Mesendoderm (in vitro differentiated cells): ENCODE measurements at regions not wholly inside any gene's neighbourhood (a gene's known extent, or its start where the extent isn't known, plus 50 kb on each side); places are given as distances from the start of the nearest gene placed in this dataset.
A peak's percentile ranks its signal among the peaks of the same experiment; 100 is the strongest.
"Not testable (repeated sequence)": the region's sequence is repeated elsewhere in the genome, so short reads cannot be mapped to it uniquely, and the experiment has no call there.

Experiments used
- DNase-seq: peaks from one replicate; pipeline ENCODE4 v3.0.0; 2013
- H2AK5ac ChIP-seq: 2 replicates; pipeline ENCODE4 v1.6.1; 2013; ENCODE audit warnings: low read length, inconsistent platforms
- H2BK120ac ChIP-seq: 2 replicates; pipeline ENCODE4 v1.6.1; 2013; ENCODE audit warnings: low read depth, mild to moderate bottlenecking, low read length, moderate library complexity, mixed read lengths
- H2BK15ac ChIP-seq: replicated peaks from 2 replicates; pipeline ENCODE4 v1.6.1; 2013; ENCODE audit warnings: low read depth, mild to moderate bottlenecking, moderate library complexity
- H2BK5ac ChIP-seq: 2 replicates; pipeline ENCODE4 v1.6.1; 2013; ENCODE audit warnings: low read length, inconsistent platforms
- H3K18ac ChIP-seq: 2 replicates; pipeline ENCODE4 v1.6.1; 2013; ENCODE audit warnings: mild to moderate bottlenecking, low read length, mixed read lengths
- H3K23ac ChIP-seq: one replicate; pipeline ENCODE4 v1.6.1; 2013; ENCODE audit warnings: low read length
- H3K27ac ChIP-seq: 2 replicates; pipeline ENCODE4 v1.5.1; 2013; ENCODE audit warnings: low read depth, mild to moderate bottlenecking, inconsistent platforms, low read length, moderate library complexity
- H3K27me3 ChIP-seq: 2 replicates; pipeline ENCODE4 v1.6.1; 2013; ENCODE audit warnings: low read length, control low read depth, mild to moderate bottlenecking, inconsistent platforms; ENCODE audit not compliant: insufficient read depth, poor library complexity
- H3K36me3 ChIP-seq: 2 replicates; pipeline ENCODE4 v1.6.1; 2013; ENCODE audit warnings: low read length, inconsistent platforms; ENCODE audit not compliant: control insufficient read depth, insufficient read depth
- H3K4ac ChIP-seq: one replicate; pipeline ENCODE4 v1.6.1; 2013; ENCODE audit warnings: low read depth, mild to moderate bottlenecking, low read length, moderate library complexity
- H3K4me1 ChIP-seq: 2 replicates; pipeline ENCODE4 v1.6.1; 2013; ENCODE audit warnings: low read depth, low read length, inconsistent platforms; ENCODE audit not compliant: control insufficient read depth
- H3K4me2 ChIP-seq: 2 replicates; pipeline ENCODE4 v1.6.1; 2013; ENCODE audit warnings: low read length
- H3K4me3 ChIP-seq: 2 replicates; pipeline ENCODE4 v1.5.1; 2013; ENCODE audit warnings: mild to moderate bottlenecking, low read length
- H3K56ac ChIP-seq: one replicate; pipeline ENCODE4 v1.6.1; 2013; ENCODE audit warnings: low read length
- H3K79me1 ChIP-seq: 2 replicates; pipeline ENCODE4 v1.6.1; 2013; ENCODE audit warnings: low read length, inconsistent platforms
- H3K79me2 ChIP-seq: 2 replicates; pipeline ENCODE4 v1.6.1; 2013; ENCODE audit warnings: mild to moderate bottlenecking, low read length; ENCODE audit not compliant: control insufficient read depth, insufficient read depth
- H3K9ac ChIP-seq: 2 replicates; pipeline ENCODE4 v1.6.1; 2013; ENCODE audit warnings: low read length, inconsistent platforms
- H4K5ac ChIP-seq: one replicate; pipeline ENCODE4 v1.6.1; 2013; ENCODE audit warnings: low read length
- H4K8ac ChIP-seq: one replicate; pipeline ENCODE4 v1.6.1; 2013; ENCODE audit warnings: low read depth, mild to moderate bottlenecking, control low read depth, low read length, moderate library complexity
- WGBS: extraction: QIAGEN DNeasy Blood & Tissue Kit; methylation state at CpG from one replicate; pipeline ENCODE4 v1.1.7; 2013; ENCODE audit warnings: low lambda C conversion rate, missing lambda C conversion rate; ENCODE audit not compliant: insufficient coverage; ENCODE audit errors: extremely low coverage; 5-methylcytosine and 5-hydroxymethylcytosine counted together

DNA sequence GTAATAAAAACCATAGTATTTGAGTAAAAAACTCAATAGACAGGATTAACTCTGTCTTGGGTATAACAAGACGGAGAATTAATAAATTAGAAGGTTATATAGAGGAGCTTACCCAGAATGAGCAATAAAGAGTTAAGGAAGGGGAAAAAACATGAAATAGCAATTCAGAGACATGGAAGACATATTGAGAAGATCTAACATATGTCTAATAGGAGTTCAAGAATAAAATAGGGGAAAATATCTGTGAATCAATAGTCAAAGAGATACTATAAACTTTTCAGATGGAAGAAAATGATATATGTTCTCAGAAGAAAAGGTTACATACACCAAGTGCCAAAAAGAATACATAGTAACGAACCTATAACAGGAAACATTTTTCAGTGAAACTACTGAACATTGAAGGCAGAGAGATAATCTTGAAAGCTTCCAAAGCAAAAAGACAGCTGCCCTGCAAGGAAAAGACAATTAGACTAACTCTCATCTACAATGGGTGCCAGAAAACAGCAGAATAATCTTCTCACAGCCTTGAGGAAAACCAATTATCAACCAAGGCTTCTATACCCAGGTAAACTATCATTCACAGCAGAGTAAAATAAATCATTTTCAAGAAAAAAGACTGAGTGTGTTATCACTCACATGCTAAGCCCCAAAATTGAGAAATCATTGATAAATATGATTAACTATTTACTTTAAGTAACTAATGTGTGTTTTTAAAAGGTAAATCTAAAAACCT, 106.0 kb downstream of the ENC1 start:
- Histone ChIP-seq H3K79me2 (no peaks in the 10 kb centered on the region), H4K5ac (no peak overlapping the region), H4K8ac (no peak overlapping the region), H3K27ac (no peak overlapping the region), H2AK5ac (no peak overlapping the region), H3K56ac (no peak overlapping the region), H3K18ac (no peak overlapping the region), H2BK120ac (no peak overlapping the region), H2BK5ac (no peak overlapping the region), H3K27me3 (no peaks in the 10 kb centered on the region), H3K23ac (no peak overlapping the region), H2BK15ac (no peak overlapping the region), H3K4ac (no peak overlapping the region), H3K4me3 (peak overlapping the region; percentile 22), H3K9ac (no peak overlapping the region), H3K4me1 (peaks cover 8% of the 10 kb centered on the region), H3K79me1 (no peaks in the 10 kb centered on the region), H3K4me2 (no peak overlapping the region), H3K36me3 (no peaks in the 10 kb centered on the region)
- no peak for DNase-seq
- WGBS, result 100% methylated on average over 1 of the region's 2 CpGs

GRCh38 chr5:74530326-74531050, 110.0 kb downstream of the ENC1 start:
- no peak overlapping the region for H4K8ac ChIP-seq

DNA sequence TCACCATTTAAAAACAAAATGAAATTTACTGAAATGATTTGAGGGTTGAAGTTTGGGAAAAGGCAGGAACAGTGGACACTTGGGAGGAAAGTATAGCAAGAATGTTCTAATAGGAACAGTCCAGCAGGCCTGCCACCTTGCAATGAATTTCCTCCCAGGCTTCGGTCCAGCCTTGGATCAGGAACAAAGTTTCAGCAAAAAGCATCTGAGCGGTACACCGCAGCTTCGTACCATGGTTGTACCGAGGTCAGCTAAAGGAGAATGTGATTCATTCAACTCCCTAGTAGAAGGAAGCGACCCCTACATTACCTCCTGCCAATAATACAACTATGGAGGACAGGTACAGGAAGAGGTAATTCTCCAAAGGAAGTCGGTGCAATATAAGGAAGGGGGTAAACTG, 111.4 kb downstream of the ENC1 start:
- no peak overlapping the region for H4K5ac ChIP-seq
- H3K4me2 ChIP-seq, result no peak overlapping the region
- no CpG with 5 or more reads among the region's 7 CpGs for WGBS
- no peak overlapping the region for H2BK15ac ChIP-seq
- H2BK120ac ChIP-seq, result no peak overlapping the region
- H3K4me1 ChIP-seq, result no peaks in the 10 kb centered on the region
- no peaks in the 10 kb centered on the region for H3K27me3 ChIP-seq
- no peak overlapping the region for H2AK5ac ChIP-seq
- H3K56ac ChIP-seq, result no peak overlapping the region
- no peak overlapping the region for H3K4me3 ChIP-seq
- H2BK5ac ChIP-seq, result no peak overlapping the region
- no peak overlapping the region for H3K18ac ChIP-seq
- no peak for DNase-seq
- H3K4ac ChIP-seq, result no peak overlapping the region
- no peak overlapping the region for H4K8ac ChIP-seq
- no peaks in the 10 kb centered on the region for H3K36me3 ChIP-seq
- H3K27ac ChIP-seq, result no peak overlapping the region
- H3K9ac ChIP-seq, result no peak overlapping the region
- no peaks in the 10 kb centered on the region for H3K79me1 ChIP-seq
- no peak overlapping the region for H3K23ac ChIP-seq
- H3K79me2 ChIP-seq, result no peaks in the 10 kb centered on the region

More at GRCh38 chr5:74530326-74531050, 110.0 kb downstream of the ENC1 start:
- Histone ChIP-seq H3K79me1 (no peaks in the 10 kb centered on the region), H3K56ac (no peak overlapping the region), H2BK5ac (no peak overlapping the region), H4K5ac (no peak overlapping the region), H3K27ac (no peak overlapping the region), H3K27me3 (no peaks in the 10 kb centered on the region), H3K23ac (no peak overlapping the region), H3K4me1 (no peaks in the 10 kb centered on the region), H3K4me3 (no peak overlapping the region), H3K4me2 (no peak overlapping the region), H2BK15ac (peak overlapping the region; percentile 36), H2BK120ac (no peak overlapping the region), H3K4ac (no peak overlapping the region), H3K18ac (no peak overlapping the region), H3K36me3 (no peaks in the 10 kb centered on the region), H3K9ac (no peak overlapping the region), H2AK5ac (no peak overlapping the region), H3K79me2 (no peaks in the 10 kb centered on the region)
- WGBS, result no CpG with 5 or more reads among the region's 4 CpGs
- no peak for DNase-seq

GRCh38 chr5:74526111-74526510, 114.4 kb downstream of the ENC1 start:
- no peak for DNase-seq
- H4K5ac ChIP-seq, result no peak overlapping the region
- H3K4ac ChIP-seq, result no peak overlapping the region
- no peak overlapping the region for H3K4me2 ChIP-seq
- no peak overlapping the region for H3K23ac ChIP-seq
- no peak overlapping the region for H2AK5ac ChIP-seq
- H3K18ac ChIP-seq, result no peak overlapping the region
- H3K27me3 ChIP-seq, result no peaks in the 10 kb centered on the region
- no peak overlapping the region for H3K56ac ChIP-seq
- no peak overlapping the region for H4K8ac ChIP-seq
- H3K9ac ChIP-seq, result no peak overlapping the region
- H3K79me2 ChIP-seq, result no peaks in the 10 kb centered on the region
- H3K36me3 ChIP-seq, result no peaks in the 10 kb centered on the region
- H2BK15ac ChIP-seq, result no peak overlapping the region
- no peak overlapping the region for H3K27ac ChIP-seq
- no peaks in the 10 kb centered on the region for H3K79me1 ChIP-seq
- no peak overlapping the region for H3K4me3 ChIP-seq
- no peaks in the 10 kb centered on the region for H3K4me1 ChIP-seq
- no CpG with 5 or more reads among the region's 1 CpG for WGBS
- no peak overlapping the region for H2BK5ac ChIP-seq
- H2BK120ac ChIP-seq, result no peak overlapping the region

- not testable (repeated sequence) for H3K23ac ChIP-seq, DNase-seq, H3K4ac ChIP-seq, H4K5ac ChIP-seq, H2BK5ac ChIP-seq, H3K4me2 ChIP-seq, H4K8ac ChIP-seq, H2AK5ac ChIP-seq, H3K36me3 ChIP-seq, H3K56ac ChIP-seq, H3K27me3 ChIP-seq, H2BK15ac ChIP-seq, H3K18ac ChIP-seq, H3K27ac ChIP-seq, H3K9ac ChIP-seq, H3K79me2 ChIP-seq, H3K4me3 ChIP-seq, H2BK120ac ChIP-seq, H3K4me1 ChIP-seq, H3K79me1 ChIP-seq
- no CpG with 5 or more reads among the region's 3 CpGs for WGBS
These were observed 115.8 kb downstream of the ENC1 start for GRCh38 chr5:74524767-74525166.
